ENCODE measurements at regions not wholly inside any gene's neighbourhood (a gene's known extent, or its start where the extent isn't known, plus 50 kb on each side); places are given as distances from the start of the nearest gene placed in this dataset.

- no peak for DNase-seq
- Mint-ChIP-seq H3K4me3 (no peak overlapping the region), H3K9me3 (no peaks in the 10 kb centered on the region), H3K36me3 (ENCODE audit: insufficient read depth in 2 of 2) (no peaks in the 10 kb centered on the region), H3K27ac (no peak overlapping the region), H3K27me3 (ENCODE audit: low read depth) (no peaks in the 10 kb centered on the region), H3K4me1 (ENCODE audit: low read depth) (no peaks in the 10 kb centered on the region)
- ATAC-seq (replicated peaks in 1 of 2) = no peak
Measured at GRCh38 chrX:6472652-6473342, 62.1 kb downstream of the VCX3A start.

GRCh38 chrX:6468706-6469105 lies 66.2 kb downstream of the VCX3A start:
- no peak overlapping the region for H3K27ac Mint-ChIP-seq
- H3K36me3 Mint-ChIP-seq (ENCODE audit: insufficient read depth in 2 of 2) = no peaks in the 10 kb centered on the region
- no peaks in the 10 kb centered on the region for H3K27me3 Mint-ChIP-seq (ENCODE audit: low read depth)
- H3K9me3 Mint-ChIP-seq = no peaks in the 10 kb centered on the region
- no peak overlapping the region for H3K4me3 Mint-ChIP-seq
- DNase-seq (no peak), ATAC-seq (replicated peaks in 1 of 2) (no peak)
- no peaks in the 10 kb centered on the region for H3K4me1 Mint-ChIP-seq (ENCODE audit: low read depth)

- Mint-ChIP-seq H3K27ac (no peak overlapping the region), H3K4me1 (ENCODE audit: low read depth) (no peaks in the 10 kb centered on the region), H3K4me3 (no peak overlapping the region), H3K9me3 (no peaks in the 10 kb centered on the region), H3K27me3 (ENCODE audit: low read depth) (no peaks in the 10 kb centered on the region), H3K36me3 (ENCODE audit: insufficient read depth in 2 of 2) (no peaks in the 10 kb centered on the region)
- ATAC-seq (replicated peaks in 1 of 2) (no peak), DNase-seq (no peak)
Measured at GRCh38 chrX:6465756-6466155, 69.2 kb downstream of the VCX3A start.

- no peak overlapping the region for H3K4me3 Mint-ChIP-seq
- ATAC-seq (replicated peaks in 1 of 2) = no peak
- no peaks in the 10 kb centered on the region for H3K36me3 Mint-ChIP-seq (ENCODE audit: insufficient read depth in 2 of 2)
- DNase-seq = no peak
- no peak overlapping the region for H3K27ac Mint-ChIP-seq
- H3K9me3 Mint-ChIP-seq = no peaks in the 10 kb centered on the region
- no peaks in the 10 kb centered on the region for H3K27me3 Mint-ChIP-seq (ENCODE audit: low read depth)
- no peaks in the 10 kb centered on the region for H3K4me1 Mint-ChIP-seq (ENCODE audit: low read depth)
Measured at GRCh38 chrX:6464726-6465125, 70.2 kb downstream of the VCX3A start.

- H3K27ac Mint-ChIP-seq = no peak overlapping the region
- no peaks in the 10 kb centered on the region for H3K9me3 Mint-ChIP-seq
- no peaks in the 10 kb centered on the region for H3K4me1 Mint-ChIP-seq (ENCODE audit: low read depth)
- H3K4me3 Mint-ChIP-seq = no peak overlapping the region
- no peak for ATAC-seq (replicated peaks in 1 of 2)
- no peak for DNase-seq
- H3K36me3 Mint-ChIP-seq (ENCODE audit: insufficient read depth in 2 of 2) = no peaks in the 10 kb centered on the region
- H3K27me3 Mint-ChIP-seq (ENCODE audit: low read depth) = no peaks in the 10 kb centered on the region
Measured at GRCh38 chrX:6460893-6461490, 73.9 kb downstream of the VCX3A start.

- no peak for ATAC-seq (replicated peaks in 1 of 2)
- Mint-ChIP-seq H3K27ac (no peak overlapping the region), H3K9me3 (peaks cover 0 to 2% of the 10 kb centered on the region in 2 donors), H3K4me1 (ENCODE audit: low read depth) (no peaks in the 10 kb centered on the region), H3K27me3 (ENCODE audit: low read depth) (no peaks in the 10 kb centered on the region), H3K36me3 (ENCODE audit: insufficient read depth in 2 of 2) (no peaks in the 10 kb centered on the region), H3K4me3 (no peak overlapping the region)
- DNase-seq = no peak
Measured at GRCh38 chrX:6456196-6456595, 78.7 kb downstream of the VCX3A start.

- Mint-ChIP-seq H3K4me1 (ENCODE audit: low read depth) (no peaks in the 10 kb centered on the region), H3K36me3 (ENCODE audit: insufficient read depth in 2 of 2) (no peaks in the 10 kb centered on the region), H3K9me3 (peaks cover 0 to 3% of the 10 kb centered on the region in 2 donors), H3K27ac (no peak overlapping the region), H3K4me3 (no peak overlapping the region), H3K27me3 (ENCODE audit: low read depth) (no peaks in the 10 kb centered on the region)
- ATAC-seq (replicated peaks in 1 of 2) (no peak), DNase-seq (no peak)
Measured at GRCh38 chrX:6449946-6450345, 85.0 kb downstream of the VCX3A start.

- DNase-seq (no peak), ATAC-seq (replicated peaks in 1 of 2) (no peak)
- Mint-ChIP-seq H3K4me1 (ENCODE audit: low read depth) (no peaks in the 10 kb centered on the region), H3K27ac (no peak overlapping the region), H3K4me3 (no peak overlapping the region), H3K36me3 (ENCODE audit: insufficient read depth in 2 of 2) (no peaks in the 10 kb centered on the region), H3K27me3 (ENCODE audit: low read depth) (no peaks in the 10 kb centered on the region), H3K9me3 (peaks cover 0 to 1% of the 10 kb centered on the region in 2 donors)
Measured at GRCh38 chrX:6448003-6448402, 86.9 kb downstream of the VCX3A start.

GRCh38 chrX:6446582-6446981 lies 88.3 kb downstream of the VCX3A start:
- Mint-ChIP-seq H3K36me3 (ENCODE audit: insufficient read depth in 2 of 2) (no peaks in the 10 kb centered on the region), H3K27ac (no peak overlapping the region), H3K27me3 (ENCODE audit: low read depth) (no peaks in the 10 kb centered on the region), H3K4me1 (ENCODE audit: low read depth) (no peaks in the 10 kb centered on the region), H3K4me3 (no peak overlapping the region), H3K9me3 (peaks cover 0 to 1% of the 10 kb centered on the region in 2 donors)
- ATAC-seq (replicated peaks in 1 of 2) = no peak
- DNase-seq = no peak

GRCh38 chrX:6440648-6441047 lies 94.3 kb downstream of the VCX3A start:
- no peaks in the 10 kb centered on the region for H3K4me1 Mint-ChIP-seq (ENCODE audit: low read depth)
- H3K4me3 Mint-ChIP-seq = no peak overlapping the region
- H3K36me3 Mint-ChIP-seq (ENCODE audit: insufficient read depth in 2 of 2) = no peaks in the 10 kb centered on the region
- ATAC-seq (replicated peaks in 1 of 2) (no peak), DNase-seq (no peak)
- no peaks in the 10 kb centered on the region for H3K27me3 Mint-ChIP-seq (ENCODE audit: low read depth)
- no peaks in the 10 kb centered on the region for H3K9me3 Mint-ChIP-seq
- no peak overlapping the region for H3K27ac Mint-ChIP-seq

- Mint-ChIP-seq H3K4me1 (ENCODE audit: low read depth) (no peaks in the 10 kb centered on the region), H3K4me3 (no peak overlapping the region), H3K36me3 (ENCODE audit: insufficient read depth in 2 of 2) (no peaks in the 10 kb centered on the region), H3K27me3 (ENCODE audit: low read depth) (no peaks in the 10 kb centered on the region), H3K9me3 (no peaks in the 10 kb centered on the region), H3K27ac (no peak overlapping the region)
- no peak for DNase-seq
- ATAC-seq (replicated peaks in 1 of 2) = no peak
Measured at GRCh38 chrX:6432226-6432625, 102.7 kb downstream of the VCX3A start.

- Mint-ChIP-seq H3K9me3 (peaks cover 0 to 3% of the 10 kb centered on the region in 2 donors), H3K27me3 (ENCODE audit: low read depth) (no peaks in the 10 kb centered on the region), H3K36me3 (ENCODE audit: insufficient read depth in 2 of 2) (no peaks in the 10 kb centered on the region), H3K4me3 (no peak overlapping the region), H3K4me1 (ENCODE audit: low read depth) (no peaks in the 10 kb centered on the region), H3K27ac (no peak overlapping the region)
- ATAC-seq (replicated peaks in 1 of 2) (no peak), DNase-seq (no peak)
Measured at GRCh38 chrX:6407542-6407941, 127.4 kb downstream of the VCX3A start.

- H3K36me3 Mint-ChIP-seq (ENCODE audit: insufficient read depth in 2 of 2) = no peaks in the 10 kb centered on the region
- peaks cover 4 to 5% of the 10 kb centered on the region in 2 donors for H3K9me3 Mint-ChIP-seq
- ATAC-seq (replicated peaks in 1 of 2) = no peak
- H3K27me3 Mint-ChIP-seq (ENCODE audit: low read depth) = no peaks in the 10 kb centered on the region
- H3K27ac Mint-ChIP-seq = no peak overlapping the region
- no peak overlapping the region for H3K4me3 Mint-ChIP-seq
- no peak for DNase-seq
- no peaks in the 10 kb centered on the region for H3K4me1 Mint-ChIP-seq (ENCODE audit: low read depth)
Measured at GRCh38 chrX:6386837-6387236, 148.1 kb downstream of the VCX3A start.

GRCh38 chrX:6384921-6385320 lies 150.0 kb downstream of the VCX3A start:
- Mint-ChIP-seq H3K4me1 (ENCODE audit: low read depth) (no peaks in the 10 kb centered on the region), H3K36me3 (ENCODE audit: insufficient read depth in 2 of 2) (no peaks in the 10 kb centered on the region), H3K9me3 (peaks cover 4 to 5% of the 10 kb centered on the region in 2 donors), H3K27ac (no peak overlapping the region), H3K27me3 (ENCODE audit: low read depth) (no peaks in the 10 kb centered on the region), H3K4me3 (no peak overlapping the region)
- ATAC-seq (replicated peaks in 1 of 2) (no peak), DNase-seq (no peak)
